ENCODE measurements at regions not wholly inside any gene's neighbourhood (a gene's known extent, or its start where the extent isn't known, plus 50 kb on each side); places are given as distances from the start of the nearest gene placed in this dataset.

- TF ChIP-seq POLR2A (IDR thresholded peaks at IDR 0.05; ENCODE audit: borderline replicate concordance, extremely low read depth, insufficient read depth, insufficient read length), result no peak
- TF ChIP-seq EZH2 (IDR thresholded peaks at IDR 0.05), result no peak
- no peak for TF ChIP-seq ZNF274 (IDR thresholded peaks at IDR 0.05; ENCODE audit: low read depth, low read length)
- no peak for TF ChIP-seq YY1 (IDR thresholded peaks at IDR 0.05; ENCODE audit: extremely low read depth, insufficient replicate concordance, low read depth, low read length)
- TF ChIP-seq, protein P1, sequence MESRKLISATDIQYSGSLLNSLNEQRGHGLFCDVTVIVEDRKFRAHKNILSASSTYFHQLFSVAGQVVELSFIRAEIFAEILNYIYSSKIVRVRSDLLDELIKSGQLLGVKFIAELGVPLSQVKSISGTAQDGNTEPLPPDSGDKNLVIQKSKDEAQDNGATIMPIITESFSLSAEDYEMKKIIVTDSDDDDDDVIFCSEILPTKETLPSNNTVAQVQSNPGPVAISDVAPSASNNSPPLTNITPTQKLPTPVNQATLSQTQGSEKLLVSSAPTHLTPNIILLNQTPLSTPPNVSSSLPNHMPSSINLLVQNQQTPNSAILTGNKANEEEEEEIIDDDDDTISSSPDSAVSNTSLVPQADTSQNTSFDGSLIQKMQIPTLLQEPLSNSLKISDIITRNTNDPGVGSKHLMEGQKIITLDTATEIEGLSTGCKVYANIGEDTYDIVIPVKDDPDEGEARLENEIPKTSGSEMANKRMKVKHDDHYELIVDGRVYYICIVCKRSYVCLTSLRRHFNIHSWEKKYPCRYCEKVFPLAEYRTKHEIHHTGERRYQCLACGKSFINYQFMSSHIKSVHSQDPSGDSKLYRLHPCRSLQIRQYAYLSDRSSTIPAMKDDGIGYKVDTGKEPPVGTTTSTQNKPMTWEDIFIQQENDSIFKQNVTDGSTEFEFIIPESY (IDR thresholded peaks at IDR 0.05; ENCODE audit: extremely low read depth, insufficient replicate concordance, low read length), result no peak
- no peak for TF ChIP-seq MAX (IDR thresholded peaks at IDR 0.05)
- TF ChIP-seq, protein P2, sequence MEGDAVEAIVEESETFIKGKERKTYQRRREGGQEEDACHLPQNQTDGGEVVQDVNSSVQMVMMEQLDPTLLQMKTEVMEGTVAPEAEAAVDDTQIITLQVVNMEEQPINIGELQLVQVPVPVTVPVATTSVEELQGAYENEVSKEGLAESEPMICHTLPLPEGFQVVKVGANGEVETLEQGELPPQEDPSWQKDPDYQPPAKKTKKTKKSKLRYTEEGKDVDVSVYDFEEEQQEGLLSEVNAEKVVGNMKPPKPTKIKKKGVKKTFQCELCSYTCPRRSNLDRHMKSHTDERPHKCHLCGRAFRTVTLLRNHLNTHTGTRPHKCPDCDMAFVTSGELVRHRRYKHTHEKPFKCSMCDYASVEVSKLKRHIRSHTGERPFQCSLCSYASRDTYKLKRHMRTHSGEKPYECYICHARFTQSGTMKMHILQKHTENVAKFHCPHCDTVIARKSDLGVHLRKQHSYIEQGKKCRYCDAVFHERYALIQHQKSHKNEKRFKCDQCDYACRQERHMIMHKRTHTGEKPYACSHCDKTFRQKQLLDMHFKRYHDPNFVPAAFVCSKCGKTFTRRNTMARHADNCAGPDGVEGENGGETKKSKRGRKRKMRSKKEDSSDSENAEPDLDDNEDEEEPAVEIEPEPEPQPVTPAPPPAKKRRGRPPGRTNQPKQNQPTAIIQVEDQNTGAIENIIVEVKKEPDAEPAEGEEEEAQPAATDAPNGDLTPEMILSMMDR (IDR thresholded peaks at IDR 0.05 in 2 of 3, conservative IDR thresholded peaks at IDR 0.05 in 1 of 3; ENCODE audit: borderline replicate concordance in 1 of 3, insufficient read depth in 1 of 3, low read depth in 2 of 3, low read length in 2 of 3), result no peak
- TF ChIP-seq EGR1 (IDR thresholded peaks at IDR 0.05; ENCODE audit: low read depth), result no peak
- no peak for TF ChIP-seq RAD21 (IDR thresholded peaks at IDR 0.05; ENCODE audit: low read depth)
- no peak for TF ChIP-seq TCF7L2 (IDR thresholded peaks at IDR 0.05; ENCODE audit: borderline replicate concordance, extremely low read depth, insufficient read depth, insufficient read length)
- TF ChIP-seq CEBPB (IDR thresholded peaks at IDR 0.05; ENCODE audit: low read depth), result no peak
- no peak for TF ChIP-seq SRF (IDR thresholded peaks at IDR 0.05; ENCODE audit: low read depth)
Observed at GRCh38 chr9:82668689-82669199, 394.2 kb downstream of the RASEF start.
